ENCODE measurements at regions not wholly inside any gene's neighbourhood (a gene's known extent, or its start where the extent isn't known, plus 50 kb on each side); places are given as distances from the start of the nearest gene placed in this dataset.
"Not testable (repeated sequence)": the region's sequence is repeated elsewhere in the genome, so short reads cannot be mapped to it uniquely, and the experiment has no call there.

DNA sequence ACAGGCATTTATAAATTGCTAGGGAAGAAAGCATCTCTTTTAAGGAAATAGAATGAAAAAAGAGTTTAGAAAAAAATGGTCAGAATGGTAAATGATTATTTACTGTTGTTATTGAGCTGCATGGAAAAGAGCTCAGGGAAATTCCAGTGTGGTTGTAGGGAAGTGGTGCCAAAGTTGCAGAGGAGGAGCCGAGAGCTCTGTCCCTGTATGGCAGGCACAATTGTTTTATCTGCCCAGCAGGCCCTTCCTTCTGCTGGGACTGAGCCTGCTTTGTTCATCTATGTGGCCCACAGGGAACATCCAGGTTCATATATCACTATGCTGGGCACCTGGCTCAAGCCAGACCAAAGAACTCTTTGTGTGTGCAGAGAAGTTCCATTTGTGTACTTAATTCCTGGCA, 80.8 kb upstream of the AGAP1 start:
- no peak for DNase-seq

DNA sequence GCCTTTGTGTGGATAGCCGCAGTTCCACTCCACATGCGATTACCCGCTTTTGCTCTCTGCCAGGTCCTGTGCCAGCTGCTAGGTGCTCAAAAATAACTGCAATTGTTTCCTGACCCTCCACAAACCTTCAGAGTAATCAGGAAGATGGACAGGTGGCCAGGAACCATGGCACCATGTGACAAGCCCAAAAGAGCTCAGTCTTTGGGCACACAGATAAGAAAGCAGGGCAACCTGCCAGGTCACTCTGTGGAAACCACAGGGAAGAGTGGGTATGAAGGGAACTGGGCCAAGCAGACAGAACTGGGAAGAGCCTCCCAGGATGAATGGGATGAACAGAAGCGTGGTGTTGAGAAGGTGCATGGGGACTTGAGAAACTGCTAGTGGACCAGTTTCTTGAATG, 79.4 kb upstream of the AGAP1 start:
- DNase-seq: no peak

DNA sequence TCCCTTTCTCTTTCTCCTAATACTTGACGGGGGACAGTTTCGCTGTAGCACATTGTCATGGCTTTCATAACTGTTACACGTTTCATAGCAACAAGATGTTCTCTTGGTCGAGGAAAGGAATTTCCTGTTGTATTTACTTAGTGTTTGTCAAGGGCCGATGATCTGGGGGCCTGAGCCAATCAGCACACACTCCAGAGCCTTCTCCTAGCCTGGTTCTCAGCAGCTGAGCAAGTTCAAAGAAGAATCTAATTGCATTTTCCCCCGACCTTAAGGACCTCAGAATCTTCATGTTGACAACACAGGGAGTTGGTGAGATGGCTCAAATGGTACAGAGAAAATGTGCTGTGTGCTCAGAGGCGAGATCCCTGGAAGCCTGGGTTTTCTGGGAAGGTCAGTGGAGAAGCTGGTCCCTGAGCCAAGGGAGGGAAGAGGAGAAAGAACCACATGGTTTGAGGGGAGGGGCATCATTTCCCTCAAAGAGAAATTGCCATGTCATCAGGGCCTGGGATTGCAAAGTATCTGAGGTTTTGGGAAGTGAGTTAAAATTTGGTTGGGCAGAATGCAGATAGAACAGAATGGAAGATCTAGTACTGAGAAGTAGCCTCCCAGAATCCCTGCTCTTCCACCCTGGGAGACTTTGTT, 76.9 kb upstream of the AGAP1 start:
- no peak for DNase-seq

- no peak for DNase-seq
Measured at GRCh38 chr2:235418918-235419317, 74.9 kb upstream of the AGAP1 start.

GRCh38 chr2:235419996-235420395, 73.8 kb upstream of the AGAP1 start:
- no peak for DNase-seq

- no peak for DNase-seq
Measured at GRCh38 chr2:235421618-235422017, 72.2 kb upstream of the AGAP1 start.

DNA sequence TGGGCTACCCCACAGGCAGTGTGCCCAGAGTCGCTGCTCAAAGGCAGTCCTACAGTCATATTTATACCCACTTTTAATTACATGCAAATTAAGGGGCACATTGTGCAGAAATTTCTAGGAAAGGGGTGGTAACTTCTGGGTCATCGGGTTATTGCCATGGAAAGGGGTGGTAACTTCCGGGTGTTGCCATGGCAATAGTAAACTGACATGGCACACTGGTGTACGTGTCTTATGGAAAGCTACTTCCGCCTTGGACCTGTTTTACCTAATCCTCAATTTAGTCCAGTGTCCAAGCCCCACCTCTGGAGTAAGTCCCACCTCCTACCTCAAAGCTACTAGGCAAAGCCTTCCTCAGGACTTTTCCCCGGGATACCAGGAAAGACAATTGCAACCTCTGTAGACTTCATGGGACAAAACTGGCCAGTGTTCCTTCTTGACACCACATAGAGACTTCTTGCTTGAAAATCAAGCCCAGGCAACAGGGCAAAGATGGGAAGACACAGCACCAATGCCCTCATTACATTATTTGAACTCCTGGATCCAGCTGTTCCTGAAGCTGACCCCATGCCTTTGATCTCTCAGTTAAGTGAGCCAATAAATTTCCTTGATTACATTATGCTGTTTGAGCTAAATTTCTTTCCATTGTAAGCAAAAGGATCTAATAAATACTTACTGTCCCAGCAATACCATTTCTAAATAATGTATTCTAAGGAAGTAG, 63.3 kb upstream of the AGAP1 start:
- DNase-seq: no peak

DNA sequence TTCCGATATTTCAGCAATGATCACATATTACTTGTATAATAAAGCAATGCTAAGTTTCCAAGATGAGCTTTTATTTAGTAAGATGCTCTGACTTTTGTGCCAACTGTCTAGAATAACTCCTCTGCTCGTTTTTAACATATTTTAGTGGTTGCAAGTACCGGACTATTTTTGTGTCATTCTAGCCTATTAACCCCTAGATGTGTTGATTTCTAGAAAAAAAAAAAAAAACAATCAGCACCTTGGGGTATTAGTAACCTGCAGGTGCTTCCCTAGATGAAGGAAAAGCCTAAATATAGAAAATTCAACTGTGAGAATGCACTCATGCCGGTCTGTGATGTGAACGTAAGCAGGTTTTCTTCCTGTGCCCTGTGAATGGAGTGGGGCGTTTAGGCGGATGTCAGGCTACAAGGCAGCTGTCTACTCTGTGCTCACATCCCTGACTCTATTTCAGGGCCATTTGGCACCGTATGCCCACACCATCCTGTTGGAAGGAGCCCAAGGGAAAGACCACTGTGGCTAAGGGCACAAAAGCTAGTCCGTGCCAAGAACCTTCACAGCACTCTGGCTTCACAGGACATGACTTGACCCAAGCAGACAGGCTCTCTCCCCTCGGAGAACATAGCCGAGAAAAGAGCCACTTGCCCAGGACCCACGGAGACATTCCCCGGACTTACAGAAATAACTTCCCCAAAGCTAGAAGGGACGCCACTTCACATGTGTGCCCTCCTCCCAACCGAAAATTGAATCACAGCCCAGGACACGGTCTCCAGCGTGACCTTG, 60.9 kb upstream of the AGAP1 start:
- no peak for DNase-seq

DNA sequence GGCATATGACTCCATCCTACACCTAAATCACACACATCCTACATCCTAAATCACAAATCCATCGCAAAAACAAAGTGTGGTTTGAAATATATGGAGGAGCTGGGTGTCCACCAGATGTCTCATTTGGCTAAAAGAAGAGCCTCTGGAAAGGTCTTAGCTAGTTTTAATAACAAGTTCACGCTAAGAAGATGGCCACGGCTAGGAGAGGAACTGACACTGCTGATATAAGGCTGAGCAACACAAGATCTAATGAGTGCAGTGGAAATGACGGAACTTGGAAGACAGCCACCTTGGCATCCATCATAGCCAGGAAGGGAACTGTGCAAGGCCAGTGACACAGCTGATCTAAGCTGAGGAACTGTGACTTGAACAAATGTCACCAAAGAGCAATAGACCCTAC, 60.0 kb upstream of the AGAP1 start:
- DNase-seq: no peak

DNA sequence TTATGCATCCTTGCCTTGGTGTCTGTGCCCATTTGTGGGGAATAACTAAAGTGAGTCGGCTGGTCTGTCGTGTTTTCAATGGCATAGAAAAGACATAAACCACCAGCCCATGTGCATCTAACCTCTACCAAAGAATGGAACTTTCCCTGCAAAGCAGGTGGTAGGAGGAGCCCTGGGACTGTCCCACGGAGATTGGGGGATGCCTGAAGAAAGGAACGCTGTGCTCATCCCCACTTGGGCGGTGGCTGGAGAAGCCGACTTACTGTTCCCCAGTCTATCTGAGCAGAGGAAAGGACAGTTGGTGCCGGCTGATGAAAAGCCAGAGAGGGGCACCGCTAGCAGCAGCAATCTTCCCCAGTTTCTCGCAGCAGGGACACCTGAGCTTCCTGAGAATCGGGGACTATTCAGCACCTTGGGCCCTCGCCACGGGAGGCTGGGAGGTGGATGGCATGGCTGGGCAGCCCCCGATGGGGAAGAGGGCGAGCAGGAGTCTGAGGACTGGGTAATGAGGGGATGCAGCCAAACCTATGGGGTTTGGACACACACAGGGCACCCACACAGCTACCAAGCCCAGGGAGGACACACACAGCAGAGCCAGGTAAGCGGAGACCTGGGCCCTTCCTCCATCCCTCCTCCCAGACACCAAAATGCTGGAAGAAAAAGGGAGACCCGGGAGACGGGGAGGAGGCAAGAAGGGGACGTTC, 53.7 kb upstream of the AGAP1 start:
- DNase-seq: no peak

DNA sequence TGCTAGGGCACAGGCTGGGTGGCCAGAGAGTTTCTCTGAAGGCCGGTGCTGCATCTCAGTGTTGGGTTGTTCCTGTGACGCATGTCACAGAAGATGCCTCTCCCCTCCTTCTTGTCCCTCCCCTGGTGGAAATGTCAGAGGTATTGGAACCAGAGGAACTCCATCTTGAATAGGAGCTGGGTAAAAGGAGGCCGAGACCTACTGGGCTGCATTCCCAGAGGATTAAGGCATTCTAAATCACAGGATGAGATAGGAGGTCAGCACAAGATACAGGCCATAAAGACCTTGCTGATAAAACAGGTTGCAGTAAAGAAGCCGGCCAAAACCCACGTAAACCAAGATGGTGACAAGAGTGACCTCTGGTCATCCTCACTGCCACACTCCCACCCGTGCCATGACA, 50.3 kb upstream of the AGAP1 start:
- not testable (repeated sequence) for DNase-seq

All from 8988T (cell line).